GM13977 (cell line): ENCODE measurements at regions not wholly inside any gene's neighbourhood (a gene's known extent, or its start where the extent isn't known, plus 50 kb on each side); places are given as distances from the start of the nearest gene placed in this dataset.
"Not testable (repeated sequence)": the region's sequence is repeated elsewhere in the genome, so short reads cannot be mapped to it uniquely, and the experiment has no call there.

Source experiments
- DNase-seq: peaks from one replicate; pipeline ENCODE4 v3.0.0; 2012; ENCODE audit warnings: low spot score
- in situ Hi-C: fragments of 300-500 bp; cut with MboI; formaldehyde crosslinking; loops from one replicate; pipeline ENCODE4 v1.12.0; 2022; ENCODE audit warnings: low sequenced_read_pairs, low pct_unique_long_range_greater_than_20kb, mixed read lengths, inconsistent platforms; ENCODE audit not compliant: unreplicated experiment
- TF ChIP-seq, protein P1 (sequence below): IDR thresholded peaks from 2 replicates; pipeline ENCODE4 v1.5.1; 2012; ENCODE audit warnings: mild to moderate bottlenecking, control low read depth; ENCODE audit not compliant: insufficient read depth; ENCODE audit errors: extremely low read depth, missing control alignments

DNA sequence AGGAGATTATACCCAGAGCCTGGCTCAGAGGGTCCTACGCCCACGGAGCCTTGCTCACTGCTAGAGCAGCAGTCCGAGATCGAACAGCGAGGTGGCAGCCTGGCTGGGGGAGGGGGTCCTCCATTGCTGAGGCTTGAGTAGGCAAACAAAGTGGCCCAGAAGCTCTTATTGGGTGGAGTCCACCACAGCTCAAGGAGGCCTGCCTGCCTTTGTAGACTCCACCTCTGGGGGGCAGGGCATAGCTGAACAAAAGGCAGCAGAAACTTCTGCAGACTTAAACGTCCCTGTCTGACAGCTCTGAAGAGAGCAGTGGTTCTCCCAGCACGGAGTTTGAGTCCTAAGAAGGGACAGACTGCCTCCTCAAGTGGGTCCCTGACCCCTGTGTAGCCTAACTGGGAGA is 75.0 kb downstream of the TRIM27 start:
- TF ChIP-seq, protein P1, sequence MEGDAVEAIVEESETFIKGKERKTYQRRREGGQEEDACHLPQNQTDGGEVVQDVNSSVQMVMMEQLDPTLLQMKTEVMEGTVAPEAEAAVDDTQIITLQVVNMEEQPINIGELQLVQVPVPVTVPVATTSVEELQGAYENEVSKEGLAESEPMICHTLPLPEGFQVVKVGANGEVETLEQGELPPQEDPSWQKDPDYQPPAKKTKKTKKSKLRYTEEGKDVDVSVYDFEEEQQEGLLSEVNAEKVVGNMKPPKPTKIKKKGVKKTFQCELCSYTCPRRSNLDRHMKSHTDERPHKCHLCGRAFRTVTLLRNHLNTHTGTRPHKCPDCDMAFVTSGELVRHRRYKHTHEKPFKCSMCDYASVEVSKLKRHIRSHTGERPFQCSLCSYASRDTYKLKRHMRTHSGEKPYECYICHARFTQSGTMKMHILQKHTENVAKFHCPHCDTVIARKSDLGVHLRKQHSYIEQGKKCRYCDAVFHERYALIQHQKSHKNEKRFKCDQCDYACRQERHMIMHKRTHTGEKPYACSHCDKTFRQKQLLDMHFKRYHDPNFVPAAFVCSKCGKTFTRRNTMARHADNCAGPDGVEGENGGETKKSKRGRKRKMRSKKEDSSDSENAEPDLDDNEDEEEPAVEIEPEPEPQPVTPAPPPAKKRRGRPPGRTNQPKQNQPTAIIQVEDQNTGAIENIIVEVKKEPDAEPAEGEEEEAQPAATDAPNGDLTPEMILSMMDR: peak; percentile 6
- in situ Hi-C loops, DNase-seq: not testable (repeated sequence)
